GM23338 (cell line): ENCODE measurements at regions not wholly inside any gene's neighbourhood (a gene's known extent, or its start where the extent isn't known, plus 50 kb on each side); places are given as distances from the start of the nearest gene placed in this dataset.

Source experiments
- ATAC-seq: fragments of 200-7000 bp; cut with Tn5 transposase; 3 replicates; pipeline ENCODE4 v1.9.1; 2020
- DNase-seq: peaks from one replicate; pipeline ENCODE4 v3.0.0-alpha.2; 2015; ENCODE audit warnings: low spot score
- H2AFZ ChIP-seq: fragments of 200-600 bp; sonication (generic); 2 replicates; pipeline ENCODE4 v1.8.0; 2016; ENCODE audit warnings: antibody characterized with exemption, mild to moderate bottlenecking, moderate library complexity
- H3F3A ChIP-seq: fragments of 200-600 bp; sonication (generic); replicated peaks from 2 replicates; pipeline ENCODE4 v1.8.0; 2017; ENCODE audit warnings: antibody characterized with exemption, mixed run types, low read depth
- H3K27ac ChIP-seq: fragments of 200-600 bp; sonication (generic); 2 replicates; pipeline ENCODE4 v1.6.1; 2016; ENCODE audit warnings: low read depth
- H3K27me3 ChIP-seq: fragments of 200-600 bp; sonication (generic); 2 replicates; pipeline ENCODE4 v1.8.0; 2016; ENCODE audit warnings: mild to moderate bottlenecking, mixed run types, moderate library complexity; ENCODE audit not compliant: insufficient read depth
- H3K36me3 ChIP-seq: fragments of 200-600 bp; sonication (generic); 2 replicates; pipeline ENCODE4 v1.8.0; 2016; ENCODE audit warnings: mild to moderate bottlenecking; ENCODE audit not compliant: insufficient read depth
- H3K4me1 ChIP-seq: fragments of 200-600 bp; sonication (generic); 2 replicates; pipeline ENCODE4 v1.8.0; 2016; ENCODE audit warnings: mild to moderate bottlenecking, moderate library complexity; ENCODE audit not compliant: insufficient read depth
- H3K4me2 ChIP-seq: fragments of 200-600 bp; sonication (generic); 2 replicates; pipeline ENCODE4 v1.7.1; 2017; ENCODE audit warnings: mixed run types
- H3K4me3 ChIP-seq: fragments of 200-600 bp; sonication (generic); 2 replicates; pipeline ENCODE4 v1.6.1; 2016; ENCODE audit warnings: mixed run types
- H3K79me2 ChIP-seq: fragments of 200-600 bp; sonication (generic); replicated peaks from 2 replicates; pipeline ENCODE4 v1.8.0; 2017; ENCODE audit warnings: mild to moderate bottlenecking; ENCODE audit not compliant: insufficient read depth
- H3K9me2 ChIP-seq: fragments of 200-600 bp; sonication (generic); 2 replicates; pipeline ENCODE4 v1.8.0; 2017; ENCODE audit not compliant: insufficient read depth
- H4K20me1 ChIP-seq: fragments of 200-600 bp; sonication (generic); replicated peaks from 2 replicates; pipeline ENCODE4 v1.8.0; 2017; ENCODE audit warnings: mild to moderate bottlenecking; ENCODE audit not compliant: insufficient read depth
- H3K27ac Mint-ChIP-seq: 2 replicates; pipeline ENCODE4 v1.8.0; 2020; ENCODE audit warnings: inconsistent platforms, mild to moderate bottlenecking, moderate library complexity, mixed read lengths
- H3K27me3 Mint-ChIP-seq: 3 replicates; pipeline ENCODE4 v1.8.0; 2022; ENCODE audit warnings: low read depth, mild to moderate bottlenecking, moderate library complexity, mixed read lengths, inconsistent platforms; ENCODE audit not compliant: insufficient read depth, poor library complexity
- H3K36me3 Mint-ChIP-seq: 3 replicates; pipeline ENCODE4 v1.8.0; 2021; ENCODE audit warnings: low read depth, mild to moderate bottlenecking, inconsistent platforms, moderate library complexity, mixed read lengths
- H3K4me1 Mint-ChIP-seq: 3 replicates; pipeline ENCODE4 v1.8.0; 2020; ENCODE audit warnings: mild to moderate bottlenecking, inconsistent platforms, mixed read lengths
- H3K4me3 Mint-ChIP-seq: 3 replicates; pipeline ENCODE4 v1.8.0; 2021; ENCODE audit warnings: moderate library complexity, mild to moderate bottlenecking, inconsistent platforms, mixed read lengths
- H3K9me3 Mint-ChIP-seq: 3 replicates; pipeline ENCODE4 v1.8.0; 2020; ENCODE audit warnings: moderate library complexity, mild to moderate bottlenecking, inconsistent platforms, mixed read lengths
- CREB1 ChIP-seq: fragments of 250-450 bp; sonication (Bioruptor Pico); IDR thresholded peaks from 2 replicates; pipeline ENCODE4 v1.5.0; 2020; ENCODE audit warnings: low read depth, mild to moderate bottlenecking, moderate library complexity
- ETS1 ChIP-seq: IDR thresholded peaks from 2 replicates; pipeline ENCODE4 v1.6.1; 2016; ENCODE audit warnings: antibody characterized with exemption
- EZH2 ChIP-seq: fragments of 200-600 bp; sonication (generic); IDR thresholded peaks from one replicate; pipeline ENCODE4 v1.8.0; 2017; ENCODE audit warnings: antibody characterized with exemption, mild to moderate bottlenecking, low read depth; ENCODE audit not compliant: unreplicated experiment
- EZH2phosphoT487 ChIP-seq: fragments of 200-600 bp; sonication (generic); IDR thresholded peaks from one replicate; pipeline ENCODE4 v1.8.1; 2018; ENCODE audit warnings: antibody characterized with exemption; ENCODE audit not compliant: unreplicated experiment
- JUNB ChIP-seq: IDR thresholded peaks from one replicate; pipeline ENCODE4 v1.6.1; 2016; ENCODE audit warnings: antibody characterized with exemption; ENCODE audit not compliant: unreplicated experiment
- NANOG ChIP-seq: IDR thresholded peaks from 2 replicates; pipeline ENCODE4 v1.6.1; 2016; ENCODE audit warnings: antibody characterized with exemption, borderline replicate concordance
- POLR2AphosphoS5 ChIP-seq: IDR thresholded peaks from 2 replicates; pipeline ENCODE4 v1.6.1; 2016; ENCODE audit warnings: antibody characterized with exemption, low read depth
- REST ChIP-seq: IDR thresholded peaks from one replicate; pipeline ENCODE4 v1.6.1; 2018; ENCODE audit warnings: antibody characterized with exemption; ENCODE audit not compliant: unreplicated experiment
- STAT1 ChIP-seq: IDR thresholded peaks from one replicate; pipeline ENCODE4 v1.6.1; 2016; ENCODE audit warnings: antibody characterized with exemption; ENCODE audit not compliant: unreplicated experiment
- ZNF114 ChIP-seq: fragments of 250-450 bp; sonication (Bioruptor Pico); IDR thresholded peaks from 2 replicates; pipeline ENCODE4 v1.5.0; 2020; ENCODE audit warnings: mild to moderate bottlenecking, moderate library complexity
- ZNF331 ChIP-seq: fragments of 250-450 bp; sonication (Bioruptor Pico); IDR thresholded peaks from 2 replicates; pipeline ENCODE4 v1.5.0; 2020; ENCODE audit warnings: low read depth, mild to moderate bottlenecking, moderate library complexity
- TF ChIP-seq, protein P1 (sequence below), 2 experiments: fragments of 200-600 bp in 1 of 2; sonication (generic) in 1 of 2; conservative IDR thresholded peaks; 2 replicates each; pipeline versions ENCODE4 v1.5.1 to v1.6.1; 2016 to 2017; ENCODE audit warnings: antibody characterized with exemption in 2 of 2, low read depth in 2 of 2, mild to moderate bottlenecking in 2 of 2, moderate library complexity in 1 of 2
- TF ChIP-seq, protein P2 (sequence below): fragments of 250-450 bp; sonication (Bioruptor Pico); IDR thresholded peaks from 2 replicates; pipeline ENCODE4 v1.5.0; 2020; ENCODE audit warnings: mild to moderate bottlenecking, moderate library complexity

GRCh38 chr7:362402-363096, 72.6 kb downstream of the FOXL3 start:
- Histone ChIP-seq H3K9me2 (no peaks in the 10 kb centered on the region), H3K36me3 (no peaks in the 10 kb centered on the region), H3K4me2 (no peak overlapping the region), H4K20me1 (no peaks in the 10 kb centered on the region), H3K27ac (no peak overlapping the region), H3K4me1 (0 out of 2 replicates have a peak, but pooled peaks cover 4% of the 10 kb centered on the region), H3F3A (no peaks in the 10 kb centered on the region), H3K27me3 (no peaks in the 10 kb centered on the region), H3K79me2 (no peaks in the 10 kb centered on the region), H3K4me3 (no peak overlapping the region), H2AFZ (no peak overlapping the region)
- DNase-seq (no peak), ATAC-seq (no peak)
- peaks cover 31% of the 10 kb centered on the region for H3K4me1 Mint-ChIP-seq
- no peaks in the 10 kb centered on the region; the same call in 2 of the 3 replicates for H3K9me3 Mint-ChIP-seq
- peaks cover 3% of the 10 kb centered on the region; the same call in 2 of the 3 replicates for H3K36me3 Mint-ChIP-seq
- H3K27ac Mint-ChIP-seq = no peak overlapping the region
- no peak overlapping the region for H3K4me3 Mint-ChIP-seq
- H3K27me3 Mint-ChIP-seq = no peaks in the 10 kb centered on the region
- no peak for TF ChIP-seq NANOG
- no peak for TF ChIP-seq EZH2
- TF ChIP-seq, protein P1, sequence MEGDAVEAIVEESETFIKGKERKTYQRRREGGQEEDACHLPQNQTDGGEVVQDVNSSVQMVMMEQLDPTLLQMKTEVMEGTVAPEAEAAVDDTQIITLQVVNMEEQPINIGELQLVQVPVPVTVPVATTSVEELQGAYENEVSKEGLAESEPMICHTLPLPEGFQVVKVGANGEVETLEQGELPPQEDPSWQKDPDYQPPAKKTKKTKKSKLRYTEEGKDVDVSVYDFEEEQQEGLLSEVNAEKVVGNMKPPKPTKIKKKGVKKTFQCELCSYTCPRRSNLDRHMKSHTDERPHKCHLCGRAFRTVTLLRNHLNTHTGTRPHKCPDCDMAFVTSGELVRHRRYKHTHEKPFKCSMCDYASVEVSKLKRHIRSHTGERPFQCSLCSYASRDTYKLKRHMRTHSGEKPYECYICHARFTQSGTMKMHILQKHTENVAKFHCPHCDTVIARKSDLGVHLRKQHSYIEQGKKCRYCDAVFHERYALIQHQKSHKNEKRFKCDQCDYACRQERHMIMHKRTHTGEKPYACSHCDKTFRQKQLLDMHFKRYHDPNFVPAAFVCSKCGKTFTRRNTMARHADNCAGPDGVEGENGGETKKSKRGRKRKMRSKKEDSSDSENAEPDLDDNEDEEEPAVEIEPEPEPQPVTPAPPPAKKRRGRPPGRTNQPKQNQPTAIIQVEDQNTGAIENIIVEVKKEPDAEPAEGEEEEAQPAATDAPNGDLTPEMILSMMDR (conservative IDR thresholded peaks at IDR 0.05; ENCODE audit: low read depth in 2 of 2) = no peak
- TF ChIP-seq, protein P2, sequence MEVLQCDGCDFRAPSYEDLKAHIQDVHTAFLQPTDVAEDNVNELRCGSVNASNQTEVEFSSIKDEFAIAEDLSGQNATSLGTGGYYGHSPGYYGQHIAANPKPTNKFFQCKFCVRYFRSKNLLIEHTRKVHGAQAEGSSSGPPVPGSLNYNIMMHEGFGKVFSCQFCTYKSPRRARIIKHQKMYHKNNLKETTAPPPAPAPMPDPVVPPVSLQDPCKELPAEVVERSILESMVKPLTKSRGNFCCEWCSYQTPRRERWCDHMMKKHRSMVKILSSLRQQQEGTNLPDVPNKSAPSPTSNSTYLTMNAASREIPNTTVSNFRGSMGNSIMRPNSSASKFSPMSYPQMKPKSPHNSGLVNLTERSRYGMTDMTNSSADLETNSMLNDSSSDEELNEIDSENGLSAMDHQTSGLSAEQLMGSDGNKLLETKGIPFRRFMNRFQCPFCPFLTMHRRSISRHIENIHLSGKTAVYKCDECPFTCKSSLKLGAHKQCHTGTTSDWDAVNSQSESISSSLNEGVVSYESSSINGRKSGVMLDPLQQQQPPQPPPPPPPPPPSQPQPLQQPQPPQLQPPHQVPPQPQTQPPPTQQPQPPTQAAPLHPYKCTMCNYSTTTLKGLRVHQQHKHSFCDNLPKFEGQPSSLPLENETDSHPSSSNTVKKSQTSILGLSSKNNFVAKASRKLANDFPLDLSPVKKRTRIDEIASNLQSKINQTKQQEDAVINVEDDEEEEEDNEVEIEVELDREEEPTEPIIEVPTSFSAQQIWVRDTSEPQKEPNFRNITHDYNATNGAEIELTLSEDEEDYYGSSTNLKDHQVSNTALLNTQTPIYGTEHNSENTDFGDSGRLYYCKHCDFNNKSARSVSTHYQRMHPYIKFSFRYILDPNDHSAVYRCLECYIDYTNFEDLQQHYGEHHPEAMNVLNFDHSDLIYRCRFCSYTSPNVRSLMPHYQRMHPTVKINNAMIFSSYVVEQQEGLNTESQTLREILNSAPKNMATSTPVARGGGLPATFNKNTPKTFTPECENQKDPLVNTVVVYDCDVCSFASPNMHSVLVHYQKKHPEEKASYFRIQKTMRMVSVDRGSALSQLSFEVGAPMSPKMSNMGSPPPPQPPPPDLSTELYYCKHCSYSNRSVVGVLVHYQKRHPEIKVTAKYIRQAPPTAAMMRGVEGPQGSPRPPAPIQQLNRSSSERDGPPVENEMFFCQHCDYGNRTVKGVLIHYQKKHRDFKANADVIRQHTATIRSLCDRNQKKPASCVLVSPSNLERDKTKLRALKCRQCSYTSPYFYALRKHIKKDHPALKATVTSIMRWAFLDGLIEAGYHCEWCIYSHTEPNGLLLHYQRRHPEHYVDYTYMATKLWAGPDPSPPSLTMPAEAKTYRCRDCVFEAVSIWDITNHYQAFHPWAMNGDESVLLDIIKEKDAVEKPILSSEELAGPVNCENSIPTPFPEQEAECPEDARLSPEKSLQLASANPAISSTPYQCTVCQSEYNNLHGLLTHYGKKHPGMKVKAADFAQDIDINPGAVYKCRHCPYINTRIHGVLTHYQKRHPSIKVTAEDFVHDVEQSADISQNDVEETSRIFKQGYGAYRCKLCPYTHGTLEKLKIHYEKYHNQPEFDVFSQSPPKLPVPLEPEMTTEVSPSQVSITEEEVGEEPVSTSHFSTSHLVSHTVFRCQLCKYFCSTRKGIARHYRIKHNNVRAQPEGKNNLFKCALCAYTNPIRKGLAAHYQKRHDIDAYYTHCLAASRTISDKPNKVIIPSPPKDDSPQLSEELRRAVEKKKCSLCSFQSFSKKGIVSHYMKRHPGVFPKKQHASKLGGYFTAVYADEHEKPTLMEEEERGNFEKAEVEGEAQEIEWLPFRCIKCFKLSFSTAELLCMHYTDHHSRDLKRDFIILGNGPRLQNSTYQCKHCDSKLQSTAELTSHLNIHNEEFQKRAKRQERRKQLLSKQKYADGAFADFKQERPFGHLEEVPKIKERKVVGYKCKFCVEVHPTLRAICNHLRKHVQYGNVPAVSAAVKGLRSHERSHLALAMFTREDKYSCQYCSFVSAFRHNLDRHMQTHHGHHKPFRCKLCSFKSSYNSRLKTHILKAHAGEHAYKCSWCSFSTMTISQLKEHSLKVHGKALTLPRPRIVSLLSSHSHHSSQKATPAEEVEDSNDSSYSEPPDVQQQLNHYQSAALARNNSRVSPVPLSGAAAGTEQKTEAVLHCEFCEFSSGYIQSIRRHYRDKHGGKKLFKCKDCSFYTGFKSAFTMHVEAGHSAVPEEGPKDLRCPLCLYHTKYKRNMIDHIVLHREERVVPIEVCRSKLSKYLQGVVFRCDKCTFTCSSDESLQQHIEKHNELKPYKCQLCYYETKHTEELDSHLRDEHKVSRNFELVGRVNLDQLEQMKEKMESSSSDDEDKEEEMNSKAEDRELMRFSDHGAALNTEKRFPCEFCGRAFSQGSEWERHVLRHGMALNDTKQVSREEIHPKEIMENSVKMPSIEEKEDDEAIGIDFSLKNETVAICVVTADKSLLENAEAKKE (CRISPR knock-in tag) = no peak
- TF ChIP-seq REST = no peak
- TF ChIP-seq EZH2phosphoT487 = no peak
- TF ChIP-seq POLR2AphosphoS5 = no peak
- TF ChIP-seq ZNF114 = no peak
- TF ChIP-seq CREB1 (CRISPR knock-in tag) = no peak
- no peak for TF ChIP-seq ZNF331 (CRISPR knock-in tag)
- no peak for TF ChIP-seq STAT1
- TF ChIP-seq ETS1 = no peak
- no peak for TF ChIP-seq JUNB
